ENCODE measurements at regions not wholly inside any gene's neighbourhood (a gene's known extent, or its start where the extent isn't known, plus 50 kb on each side); places are given as distances from the start of the nearest gene placed in this dataset.

GRCh38 chr4:166602068-166602467, 632.2 kb downstream of the SPOCK3 start:
- no peak overlapping the region for H3K4me3 Mint-ChIP-seq
- H3K4me2 ChIP-seq: no peak overlapping the region
- TF ChIP-seq CTCF (IDR thresholded peaks at IDR 0.05) (no peak), EZH2phosphoT487 (IDR thresholded peaks at IDR 0.05) (no peak), EZH2 (IDR thresholded peaks at IDR 0.05) (no peak)
- no peaks in the 10 kb centered on the region for H3K4me1 Mint-ChIP-seq
- H3K9me3 Mint-ChIP-seq: no peaks in the 10 kb centered on the region
- no peaks in the 10 kb centered on the region for H3F3A ChIP-seq (ENCODE audit: low read depth)
- H3K27ac ChIP-seq: no peak overlapping the region
- no peak overlapping the region for H3K4me3 ChIP-seq
- H3K27me3 ChIP-seq: no peaks in the 10 kb centered on the region
- no peaks in the 10 kb centered on the region for H3K79me2 ChIP-seq (ENCODE audit: low read depth)
- no peaks in the 10 kb centered on the region for H3K36me3 Mint-ChIP-seq
- no peaks in the 10 kb centered on the region for H3K27me3 Mint-ChIP-seq (ENCODE audit: insufficient read depth, low read depth)
- no peak overlapping the region for H3K9ac ChIP-seq
- H3K36me3 ChIP-seq: no peaks in the 10 kb centered on the region
- no peaks in the 10 kb centered on the region for H4K20me1 ChIP-seq (ENCODE audit: low read depth)
- H2AFZ ChIP-seq (replicated peaks): no peak overlapping the region
- no peak overlapping the region for H3K27ac Mint-ChIP-seq
- H3K4me1 ChIP-seq: no peaks in the 10 kb centered on the region
- no peaks in the 10 kb centered on the region for H3K9me3 ChIP-seq (ENCODE audit: low read depth)
- DNase-seq (ENCODE audit: low spot score): no peak

GRCh38 chr4:166622425-166622977, 611.8 kb downstream of the SPOCK3 start:
- TF ChIP-seq CTCF (IDR thresholded peaks at IDR 0.05): no peak
- TF ChIP-seq EZH2 (IDR thresholded peaks at IDR 0.05): no peak
- TF ChIP-seq EZH2phosphoT487 (IDR thresholded peaks at IDR 0.05): no peak
- Histone ChIP-seq H3K9me3 (ENCODE audit: low read depth) (no peaks in the 10 kb centered on the region), H3K4me3 (no peak overlapping the region), H3K27me3 (no peaks in the 10 kb centered on the region), H3K36me3 (no peaks in the 10 kb centered on the region), H3F3A (ENCODE audit: low read depth) (no peaks in the 10 kb centered on the region), H3K4me2 (no peak overlapping the region), H3K79me2 (ENCODE audit: low read depth) (no peaks in the 10 kb centered on the region), H3K27ac (no peak overlapping the region), H4K20me1 (ENCODE audit: low read depth) (no peaks in the 10 kb centered on the region), H3K9ac (no peak overlapping the region), H3K4me1 (no peaks in the 10 kb centered on the region), H2AFZ (replicated peaks) (no peak overlapping the region)
- Mint-ChIP-seq H3K27ac (no peak overlapping the region), H3K4me3 (no peak overlapping the region), H3K4me1 (no peaks in the 10 kb centered on the region), H3K9me3 (no peaks in the 10 kb centered on the region), H3K27me3 (ENCODE audit: insufficient read depth, low read depth) (no peaks in the 10 kb centered on the region), H3K36me3 (no peaks in the 10 kb centered on the region)
- no peak for DNase-seq (ENCODE audit: low spot score)

- peaks cover 2% of the 10 kb centered on the region for H3K27me3 Mint-ChIP-seq (ENCODE audit: insufficient read depth, low read depth)
- TF ChIP-seq EZH2phosphoT487 (IDR thresholded peaks at IDR 0.05): no peak
- TF ChIP-seq CTCF (IDR thresholded peaks at IDR 0.05): no peak
Measured at GRCh38 chr4:166625018-166625637, 609.2 kb downstream of the SPOCK3 start.

More at GRCh38 chr4:166625018-166625637, 609.2 kb downstream of the SPOCK3 start:
- H4K20me1 ChIP-seq (ENCODE audit: low read depth): no peaks in the 10 kb centered on the region
- H3K4me1 ChIP-seq: no peaks in the 10 kb centered on the region
- Mint-ChIP-seq H3K27ac (no peak overlapping the region), H3K9me3 (no peaks in the 10 kb centered on the region), H3K4me1 (peaks cover 4% of the 10 kb centered on the region), H3K36me3 (no peaks in the 10 kb centered on the region), H3K4me3 (no peak overlapping the region)
- no peak overlapping the region for H3K9ac ChIP-seq
- H3K27ac ChIP-seq: no peak overlapping the region
- H2AFZ ChIP-seq (replicated peaks): no peak overlapping the region
- no peaks in the 10 kb centered on the region for H3K27me3 ChIP-seq
- no peaks in the 10 kb centered on the region for H3K36me3 ChIP-seq
- no peak overlapping the region for H3K4me2 ChIP-seq
- no peaks in the 10 kb centered on the region for H3K9me3 ChIP-seq (ENCODE audit: low read depth)
- no peaks in the 10 kb centered on the region for H3F3A ChIP-seq (ENCODE audit: low read depth)
- no peaks in the 10 kb centered on the region for H3K79me2 ChIP-seq (ENCODE audit: low read depth)
- H3K4me3 ChIP-seq: no peak overlapping the region
- DNase-seq (ENCODE audit: low spot score): no peak
